GM18502 (cell line): ENCODE measurements at regions not wholly inside any gene's neighbourhood (a gene's known extent, or its start where the extent isn't known, plus 50 kb on each side); places are given as distances from the start of the nearest gene placed in this dataset.
"Not testable (repeated sequence)": the region's sequence is repeated elsewhere in the genome, so short reads cannot be mapped to it uniquely, and the experiment has no call there.

Source experiments
- ATAC-seq: cut with Tn5 transposase; IDR thresholded peaks from one replicate; pipeline ENCODE4 v1.9.1; 2021; ENCODE audit warnings: mild to moderate bottlenecking; ENCODE audit not compliant: unreplicated experiment, poor library complexity

DNA sequence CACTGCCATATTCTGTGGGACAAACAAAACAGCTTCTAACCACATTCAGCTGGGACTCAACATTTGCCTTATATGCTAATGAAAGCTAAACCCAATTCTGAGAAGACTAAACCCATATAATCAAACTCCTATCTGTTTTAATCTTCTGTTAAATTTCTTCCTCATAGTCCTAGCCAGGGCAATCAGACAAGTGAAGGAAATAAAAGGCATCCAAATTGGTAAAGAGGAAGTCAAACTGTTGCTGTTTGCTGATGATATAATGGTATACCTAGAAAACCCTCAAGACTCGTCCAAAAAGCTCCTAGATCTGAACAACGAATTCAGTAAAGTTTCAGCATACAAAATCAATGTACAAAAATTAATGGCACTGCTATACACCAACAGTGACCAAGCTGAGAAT is 157.1 kb downstream of the PHLDA1 start:
- ATAC-seq, result no peak

DNA sequence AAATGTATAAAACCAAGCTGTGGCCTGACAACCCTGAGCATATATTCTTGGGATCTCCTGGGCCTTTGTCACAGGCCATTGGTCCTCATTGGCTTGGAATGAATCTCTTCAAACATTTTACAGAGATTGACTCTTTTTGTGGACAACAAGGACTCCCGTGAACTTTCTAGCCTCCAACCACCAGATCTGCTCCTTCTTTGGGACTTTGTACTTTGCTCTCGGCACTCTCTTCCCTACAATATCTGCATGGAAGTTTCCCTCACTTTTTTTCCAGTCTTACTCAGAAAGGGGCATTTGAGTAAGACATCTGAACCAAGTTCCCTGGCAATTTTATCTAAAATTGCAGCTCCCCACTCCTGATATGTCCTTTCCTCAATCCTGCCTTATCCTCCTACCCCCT is 158.8 kb downstream of the PHLDA1 start:
- ATAC-seq, result no peak

DNA sequence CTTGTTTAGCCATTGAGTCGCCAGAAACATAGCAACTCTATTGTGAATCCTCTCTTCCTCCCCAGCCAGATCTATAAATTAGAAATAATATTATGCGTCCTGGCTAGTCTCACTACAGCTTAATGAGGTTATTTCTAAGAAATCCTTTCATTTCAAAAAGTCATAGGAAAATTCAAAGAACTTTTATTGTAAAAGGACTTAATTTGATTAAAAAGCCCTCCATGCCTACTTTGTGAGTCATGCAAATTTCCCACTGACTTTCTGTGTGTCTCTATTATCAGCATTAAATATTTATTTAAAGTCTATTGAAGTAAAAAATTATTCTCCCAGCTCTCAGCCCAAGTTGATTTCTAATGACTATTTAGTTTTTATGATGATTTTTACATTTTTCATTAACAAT is 160.7 kb downstream of the PHLDA1 start:
- no peak for ATAC-seq

DNA sequence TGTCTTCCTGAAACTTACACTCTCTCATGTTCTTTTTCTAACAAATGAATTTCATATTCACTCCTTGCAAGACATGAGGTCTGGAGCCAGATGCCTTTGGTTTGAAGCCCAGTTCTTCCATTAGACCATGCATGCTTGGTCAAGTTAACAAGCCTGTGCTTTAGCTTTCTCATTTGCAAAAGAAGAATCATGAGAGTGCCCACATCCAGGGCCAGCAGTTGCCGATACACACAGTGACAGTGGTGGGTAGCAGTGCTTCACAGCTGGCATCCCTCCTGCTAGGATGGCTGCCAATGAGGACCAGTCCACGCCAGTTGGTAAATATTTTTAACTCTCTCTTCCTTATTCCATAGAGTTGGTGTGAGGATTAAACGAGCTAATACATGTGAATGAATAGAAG is 163.1 kb downstream of the PHLDA1 start:
- no peak for ATAC-seq

DNA sequence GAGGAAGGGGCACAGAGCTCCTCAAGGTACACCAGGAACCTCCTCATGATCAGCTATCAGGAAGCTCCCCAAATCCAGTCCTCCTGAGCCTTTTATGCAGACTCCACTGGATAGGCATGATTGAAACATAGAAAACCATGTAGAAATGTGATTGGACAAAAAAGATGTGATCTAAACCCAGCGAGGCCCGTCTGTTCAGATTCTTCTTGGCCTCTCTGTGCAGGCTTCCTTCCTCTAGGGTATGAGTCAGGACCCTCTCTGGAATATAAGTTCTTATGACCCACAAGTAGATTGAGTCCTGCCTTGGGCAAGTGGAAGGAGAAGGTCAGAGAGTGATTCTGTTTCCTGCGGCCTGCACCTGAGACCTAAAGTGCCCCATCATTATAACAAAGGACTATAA is 166.3 kb downstream of the PHLDA1 start:
- no peak for ATAC-seq

DNA sequence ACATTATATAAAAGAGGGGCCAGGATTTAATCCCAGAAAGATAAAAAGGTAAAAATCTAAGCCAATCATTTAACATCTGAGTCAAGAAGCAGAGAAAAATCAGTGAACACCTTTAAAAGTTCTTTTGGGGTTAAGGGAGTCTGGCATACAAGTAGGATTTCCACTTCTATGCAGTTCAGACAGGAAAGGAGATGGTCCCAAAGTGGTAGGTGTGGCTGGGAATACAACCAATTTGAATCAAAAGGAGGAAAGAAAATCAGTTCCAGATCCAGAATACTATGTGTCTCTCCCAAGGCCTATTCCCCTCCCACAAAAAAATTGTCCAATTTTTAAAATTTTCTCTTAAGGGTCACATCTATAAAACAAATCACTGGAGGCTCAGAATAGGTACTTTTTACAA is 167.4 kb downstream of the PHLDA1 start:
- ATAC-seq, result no peak

DNA sequence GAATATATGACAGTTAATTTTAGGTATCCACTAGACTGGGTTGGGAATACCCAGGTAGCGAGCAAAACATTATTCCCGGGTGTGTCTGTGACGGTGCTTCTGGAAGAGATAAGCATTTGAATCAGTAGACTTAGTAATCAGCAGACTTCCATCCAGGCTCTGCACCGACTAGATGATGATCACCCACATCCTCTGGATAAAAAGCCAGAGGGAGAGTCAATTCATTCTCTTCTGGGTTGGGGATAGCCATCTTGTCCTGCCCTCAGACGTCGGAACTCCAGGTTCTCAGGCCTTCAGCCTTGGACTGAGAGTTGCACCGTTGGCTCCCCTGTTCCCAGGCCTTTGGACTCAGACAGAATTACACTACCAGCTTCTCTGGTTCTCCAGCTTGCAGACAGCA is 168.0 kb downstream of the PHLDA1 start:
- no peak for ATAC-seq

DNA sequence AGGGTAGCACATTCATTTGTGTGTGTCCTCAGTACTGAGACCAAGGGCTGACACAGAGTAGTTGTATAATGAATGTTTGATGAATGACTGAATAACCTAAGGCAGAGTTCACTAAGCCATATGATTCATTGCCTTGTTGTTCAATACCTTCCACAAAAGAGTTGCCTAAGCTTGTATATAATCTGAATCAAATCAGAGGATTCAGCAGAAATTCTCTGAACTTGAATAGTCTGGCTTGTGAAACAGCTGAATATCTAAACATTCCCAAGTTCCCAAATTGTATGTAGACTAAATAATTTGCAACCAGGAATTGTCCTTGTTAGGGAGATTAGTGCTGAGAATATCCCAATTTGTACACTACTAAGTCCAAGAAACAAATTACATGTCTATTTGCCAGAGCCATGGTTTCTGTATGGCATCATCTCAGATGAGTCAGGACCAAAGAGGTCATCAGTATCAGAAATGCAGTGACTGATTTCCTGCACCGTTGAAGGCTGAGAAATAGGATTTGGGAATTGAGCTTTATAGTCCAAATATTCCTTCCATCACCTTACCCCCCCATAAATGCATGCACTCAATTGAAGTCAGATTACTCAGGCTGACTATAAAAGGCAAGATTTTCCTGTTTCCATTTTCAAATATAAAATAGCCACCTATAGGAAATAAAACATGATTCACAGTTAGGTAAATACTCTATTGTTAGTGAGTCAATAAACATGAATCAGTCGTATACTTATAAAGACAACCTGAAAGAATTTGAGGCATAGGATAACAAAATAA is 168.7 kb downstream of the PHLDA1 start:
- ATAC-seq, result no peak

DNA sequence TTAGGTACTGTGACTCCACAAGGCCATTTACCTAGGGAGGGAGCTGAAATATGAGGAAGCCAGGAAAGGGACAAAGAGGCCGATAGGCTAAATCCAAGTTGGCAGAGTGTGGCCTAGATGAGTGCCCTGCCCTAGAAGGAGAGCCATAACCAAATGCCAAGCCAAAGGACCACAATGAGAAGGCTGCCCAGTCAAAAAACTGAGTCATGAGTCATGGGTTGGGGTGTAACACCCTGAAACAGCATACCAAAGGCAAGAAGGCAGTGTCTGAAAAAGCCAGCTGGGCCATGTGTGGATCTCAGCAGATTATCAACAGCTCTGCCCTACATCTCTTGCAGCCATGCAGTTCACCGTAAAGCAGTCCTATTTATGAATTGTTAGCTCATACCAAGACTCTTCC is 171.7 kb downstream of the PHLDA1 start:
- ATAC-seq, result no peak

DNA sequence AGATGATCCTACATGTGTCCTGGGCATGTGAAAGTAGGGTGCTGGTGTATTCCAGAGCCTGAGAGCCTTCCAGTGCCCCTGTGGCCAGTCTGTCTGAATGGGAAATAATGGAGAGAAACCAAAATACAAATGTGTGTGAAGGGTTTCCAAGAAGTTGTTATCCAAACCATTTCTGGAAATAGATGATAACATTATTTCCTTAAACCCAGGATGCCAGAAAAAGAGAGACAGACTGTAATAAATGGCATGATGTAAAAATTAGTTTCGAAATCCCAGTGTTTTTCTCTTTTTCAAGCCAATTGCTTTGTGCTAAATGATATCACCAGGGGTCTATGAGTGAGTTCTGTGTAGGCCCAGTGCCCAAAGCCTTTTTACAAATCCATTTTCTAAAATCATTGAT is 175.3 kb downstream of the PHLDA1 start:
- no peak for ATAC-seq

DNA sequence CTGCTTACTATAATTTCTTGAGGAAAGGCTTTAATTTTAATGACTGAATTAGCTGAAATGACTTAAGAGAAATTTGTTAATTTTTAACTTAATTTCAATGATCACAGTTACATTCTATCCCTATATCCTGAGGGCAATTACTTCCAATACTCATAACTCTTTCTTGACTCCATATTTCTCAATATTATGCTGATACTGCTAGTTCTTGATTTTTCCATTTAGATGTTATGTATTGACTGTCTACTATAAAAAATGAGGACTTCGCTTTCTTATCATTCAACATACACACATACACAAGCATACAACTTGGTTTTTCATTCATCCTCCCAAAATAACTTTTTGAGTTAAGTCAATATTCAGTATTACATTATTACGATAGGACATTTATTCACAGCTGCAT is 176.2 kb downstream of the PHLDA1 start:
- ATAC-seq, result no peak

DNA sequence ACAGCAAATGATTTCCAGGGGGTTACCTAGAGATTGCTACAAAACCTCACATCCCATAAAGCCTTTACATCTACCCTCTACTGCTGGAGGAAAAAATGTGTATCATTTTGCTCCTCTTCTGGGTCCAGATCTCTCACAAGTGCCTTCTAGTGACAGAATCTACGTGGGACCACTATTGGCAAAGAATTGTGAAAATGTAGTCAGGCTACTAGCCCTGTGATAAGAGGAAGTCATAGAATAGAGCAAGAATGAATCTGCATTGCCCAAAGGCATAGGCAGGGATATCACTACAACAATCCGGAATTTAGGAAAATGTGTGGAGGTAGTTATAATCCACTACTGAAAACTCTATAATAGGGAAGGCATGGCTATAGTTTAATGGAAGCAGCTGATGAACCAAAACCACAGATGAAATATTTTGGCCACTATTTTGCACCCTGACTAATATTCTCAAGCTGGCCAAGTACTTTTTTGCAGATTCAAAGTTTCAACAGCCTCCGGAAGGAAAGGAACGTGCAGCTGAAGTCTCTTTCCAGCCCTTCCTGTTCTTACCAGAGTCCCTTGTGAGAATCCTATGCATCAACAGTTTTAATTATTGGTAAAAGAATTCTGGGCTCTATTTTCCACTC is 176.8 kb downstream of the PHLDA1 start:
- ATAC-seq, result no peak

DNA sequence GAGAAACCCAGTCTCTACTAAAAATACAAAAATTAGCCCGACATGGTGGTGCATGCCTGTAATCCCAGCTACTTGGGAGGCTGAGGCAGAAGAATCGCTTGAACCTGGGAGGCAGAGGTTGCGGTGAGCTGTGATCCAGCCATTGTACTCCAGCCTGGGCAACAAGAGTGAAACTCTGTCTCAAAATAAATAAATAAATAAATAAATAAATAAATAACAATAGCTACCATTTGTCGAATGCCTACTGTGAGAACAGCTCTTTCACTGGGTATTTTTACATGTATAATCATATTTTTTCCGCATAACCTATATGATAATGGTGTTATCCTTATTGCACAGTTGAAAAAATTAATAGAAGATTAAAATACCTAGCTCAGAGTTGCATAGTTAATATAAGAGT is 177.4 kb downstream of the PHLDA1 start:
- not testable (repeated sequence) for ATAC-seq

DNA sequence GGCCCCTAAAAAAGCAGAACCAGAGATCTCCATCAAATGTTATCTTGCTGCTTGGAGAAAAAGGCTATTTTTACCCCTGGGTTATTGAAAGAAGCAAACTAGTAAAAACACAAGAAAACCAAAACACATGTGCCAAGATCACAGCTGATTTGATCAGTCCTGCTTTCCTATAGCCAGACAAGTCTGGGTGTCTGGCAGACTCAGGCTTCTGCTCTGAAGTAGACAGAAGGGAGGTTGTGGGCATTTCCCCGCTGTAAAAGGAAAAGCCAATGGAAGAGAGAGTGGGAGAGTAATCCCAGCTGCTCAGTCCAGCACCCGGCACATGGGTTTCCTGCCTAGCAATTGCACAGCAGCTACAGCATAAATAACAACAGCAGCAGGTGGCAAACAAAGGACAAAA is 177.9 kb downstream of the PHLDA1 start:
- ATAC-seq, result no peak

DNA sequence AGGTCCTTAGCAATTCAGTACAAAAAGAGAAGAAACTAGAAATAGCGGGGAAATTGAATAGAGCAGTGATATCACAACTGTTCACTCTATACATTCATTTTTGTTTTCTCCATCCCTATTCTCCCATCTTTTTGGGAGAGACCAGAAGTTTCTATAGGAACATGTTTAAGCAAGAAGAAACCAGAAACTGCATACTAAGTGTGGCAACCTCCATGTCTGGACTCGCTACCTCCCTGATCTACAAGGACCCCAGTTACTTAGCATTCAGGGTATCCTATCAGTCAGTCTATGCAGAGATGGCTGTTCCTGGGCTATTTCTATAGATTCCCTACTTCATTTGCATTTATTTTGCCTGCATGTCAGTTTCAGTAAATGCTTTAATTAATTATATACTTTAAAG is 178.6 kb downstream of the PHLDA1 start:
- ATAC-seq, result no peak

DNA sequence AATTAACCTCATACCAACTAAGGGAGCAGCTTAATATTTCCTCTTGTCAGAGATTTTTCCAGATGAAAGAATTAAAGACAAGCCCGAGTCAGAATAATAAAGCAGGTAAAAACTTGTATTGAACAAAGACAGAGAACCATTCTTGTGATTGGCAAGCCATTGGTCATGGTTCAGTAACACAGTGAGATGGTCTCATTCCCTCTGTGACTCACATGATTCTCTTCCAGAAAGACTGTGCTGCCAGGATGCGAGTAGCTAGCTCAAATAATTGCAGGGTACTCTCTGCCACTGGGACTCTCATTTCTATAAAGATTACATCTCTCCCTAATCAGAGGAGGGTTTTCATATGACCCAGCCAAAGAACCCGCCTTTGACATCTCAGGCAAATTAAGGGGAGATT is 179.4 kb downstream of the PHLDA1 start:
- no peak for ATAC-seq

DNA sequence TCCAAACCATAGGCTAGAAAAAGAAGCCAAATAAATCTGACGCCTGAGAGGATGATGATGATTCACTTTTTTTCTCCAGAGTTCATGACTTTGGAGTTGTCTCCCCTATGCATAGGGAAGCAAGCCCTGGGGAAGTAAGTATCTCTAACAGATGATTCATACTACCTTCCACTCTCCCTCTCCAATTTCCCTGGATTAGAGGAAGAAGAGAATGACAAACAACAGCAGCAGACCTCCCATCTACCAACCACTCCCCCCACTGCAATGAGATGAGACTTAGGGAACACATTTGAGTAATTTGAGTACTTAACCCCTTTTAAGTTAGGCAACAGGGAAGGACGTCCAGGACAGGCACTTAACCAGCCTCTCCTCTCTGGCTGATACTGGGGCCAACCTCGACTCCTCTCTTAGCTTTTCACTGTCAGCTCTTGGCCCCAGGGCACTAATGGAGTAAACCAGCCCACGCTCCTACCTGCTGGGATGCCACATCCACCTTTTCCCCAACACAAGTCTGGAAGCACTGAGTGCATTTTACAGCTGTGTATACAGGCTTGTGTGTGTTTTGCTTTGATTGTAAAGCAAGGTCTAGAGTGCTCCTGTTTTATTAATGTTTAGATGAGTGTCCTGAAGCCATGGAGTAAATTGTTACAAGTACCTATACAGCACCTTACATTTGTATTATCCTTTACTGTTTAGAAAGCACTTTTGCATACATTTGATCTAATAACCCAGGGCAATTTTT is 180.7 kb downstream of the PHLDA1 start:
- ATAC-seq, result no peak

DNA sequence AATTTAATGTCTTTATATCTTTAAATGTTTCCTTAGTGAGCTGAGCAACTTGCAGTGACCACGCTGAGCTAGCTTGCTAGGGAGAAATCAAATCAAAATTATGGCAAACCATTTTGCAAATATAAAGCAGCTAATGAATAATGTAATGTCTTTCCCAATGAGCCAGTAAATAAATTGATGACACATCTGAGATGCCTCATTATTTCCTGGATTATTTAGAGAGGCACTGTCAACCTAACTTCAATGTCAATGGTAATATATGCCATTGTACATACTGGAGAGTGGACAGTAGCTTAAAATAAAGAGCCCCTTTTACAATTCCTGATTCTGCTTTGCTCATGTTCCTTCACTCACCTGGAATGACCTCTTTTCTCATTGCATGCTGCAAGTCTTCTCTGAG is 182.6 kb downstream of the PHLDA1 start:
- ATAC-seq, result no peak

DNA sequence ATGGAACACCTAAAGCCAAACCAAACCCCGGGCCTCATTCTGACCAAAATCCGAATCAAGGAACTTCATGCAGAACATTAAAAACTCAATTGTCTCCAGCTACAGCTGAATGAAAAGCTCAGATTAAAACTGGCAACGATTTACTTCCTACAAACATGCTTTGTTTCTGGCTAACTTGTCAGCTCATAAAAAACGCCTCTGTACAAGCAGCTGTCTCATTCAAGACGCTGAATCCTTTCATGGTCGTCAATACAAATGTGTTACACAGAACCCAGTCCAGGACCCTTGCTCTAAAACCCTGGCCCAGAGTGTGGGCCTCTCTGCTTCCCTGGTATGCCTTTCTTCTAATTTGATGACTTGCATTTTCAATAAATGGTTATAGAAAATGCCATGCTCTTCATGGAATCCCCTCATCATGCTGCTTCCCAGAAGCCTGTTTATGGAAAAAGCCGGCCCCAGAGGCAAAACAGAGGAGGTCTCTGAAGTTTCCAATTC is 183.1 kb downstream of the PHLDA1 start:
- no peak for ATAC-seq

DNA sequence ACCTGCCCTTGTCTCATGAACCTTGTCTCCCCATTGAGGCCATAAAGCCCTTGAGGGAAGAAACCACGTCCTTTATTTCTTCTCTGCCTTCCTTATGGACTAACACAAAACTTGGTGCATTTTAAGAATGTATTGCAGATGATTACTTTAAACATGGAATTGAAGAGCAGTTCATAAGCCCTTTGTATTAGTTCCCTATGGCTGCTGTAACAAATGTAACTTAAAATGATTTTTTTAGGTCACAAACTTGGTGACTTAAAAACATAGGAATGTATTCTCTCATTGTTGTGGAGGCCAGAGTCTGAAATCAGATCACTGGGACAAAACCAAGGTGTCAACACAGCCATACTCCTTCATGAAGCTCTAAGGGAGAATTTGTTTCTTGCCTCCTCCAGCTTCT is 185.5 kb downstream of the PHLDA1 start:
- no peak for ATAC-seq

DNA sequence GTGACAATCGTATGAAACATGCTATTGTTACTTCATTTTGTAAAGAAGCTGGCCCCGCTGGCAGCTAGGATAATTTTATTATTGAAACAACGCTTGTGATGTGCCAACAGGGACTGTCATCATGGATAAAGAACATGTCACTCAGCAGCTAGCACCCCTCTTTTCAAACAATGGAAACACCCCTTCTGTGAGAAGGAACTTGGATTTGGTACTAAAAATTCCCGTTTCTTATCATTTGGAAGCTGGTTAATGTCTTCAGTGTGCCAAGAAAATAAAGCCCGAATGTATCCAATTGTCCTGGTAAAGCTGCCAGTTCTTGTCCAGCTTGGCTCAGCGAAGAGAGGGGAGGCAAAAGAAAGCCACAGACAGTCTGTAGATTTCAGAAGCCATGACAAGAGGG is 186.6 kb downstream of the PHLDA1 start:
- ATAC-seq, result no peak
